ENCODE measurements at regions not wholly inside any gene's neighbourhood (a gene's known extent, or its start where the extent isn't known, plus 50 kb on each side); places are given as distances from the start of the nearest gene placed in this dataset.

DNA sequence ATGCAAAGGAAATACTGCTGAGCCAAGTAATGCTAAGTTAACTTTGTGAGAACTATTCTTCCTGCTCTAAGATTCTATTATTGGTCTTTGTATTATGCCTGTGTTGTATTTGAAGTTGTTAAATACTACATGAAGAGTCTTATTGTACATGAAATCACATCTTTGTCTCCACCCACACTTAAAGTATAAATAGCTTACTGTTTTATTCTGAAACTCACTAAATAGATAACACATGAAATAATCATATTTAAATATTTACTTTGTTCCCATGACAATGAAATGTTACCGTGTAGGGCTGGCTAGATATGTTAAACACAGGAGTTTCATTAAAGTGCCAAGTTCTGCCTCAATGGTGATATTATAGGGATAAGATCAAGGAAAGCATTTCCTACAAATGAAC, 562.1 kb upstream of the ATXN8OS start:
- ATAC-seq (ENCODE audit: insufficient number of reproducible peaks, low FRiP score, low read depth) (no peak), DNase-seq (ENCODE audit: low spot score) (no peak)
- H3K27ac ChIP-seq = no peak overlapping the region
- no peak overlapping the region for H3K4me3 ChIP-seq
- TF ChIP-seq CTCF (IDR thresholded peaks at IDR 0.05) = no peak
- H3K9me3 ChIP-seq = no peaks in the 10 kb centered on the region
- H3K27me3 ChIP-seq (replicated peaks; ENCODE audit: insufficient read depth) = no peaks in the 10 kb centered on the region
- no peaks in the 10 kb centered on the region for H3K36me3 ChIP-seq
- H3K4me1 ChIP-seq (ENCODE audit: control insufficient read depth in 1 of 2, low read depth in 2 of 2) = no peaks in the 10 kb centered on the region

- Histone ChIP-seq H3K27me3 (replicated peaks; ENCODE audit: insufficient read depth) (no peaks in the 10 kb centered on the region), H3K4me1 (ENCODE audit: control insufficient read depth in 1 of 2, low read depth in 2 of 2) (no peaks in the 10 kb centered on the region)
- no peak for DNase-seq (ENCODE audit: low spot score)
Observed at GRCh38 chr13:69524459-69525150, 583.0 kb upstream of the ATXN8OS start.

GRCh38 chr13:69496981-69497380, 610.6 kb upstream of the ATXN8OS start:
- no peak for TF ChIP-seq CTCF (IDR thresholded peaks at IDR 0.05)
- Histone ChIP-seq H3K4me3 (no peak overlapping the region), H3K36me3 (no peaks in the 10 kb centered on the region), H3K27ac (no peak overlapping the region), H3K27me3 (replicated peaks; ENCODE audit: insufficient read depth) (no peaks in the 10 kb centered on the region), H3K4me1 (ENCODE audit: control insufficient read depth in 1 of 2, low read depth in 2 of 2) (no peaks in the 10 kb centered on the region), H3K9me3 (no peaks in the 10 kb centered on the region)
- no peak for ATAC-seq (ENCODE audit: insufficient number of reproducible peaks, low FRiP score, low read depth)
- DNase-seq (ENCODE audit: low spot score) = no peak

More at GRCh38 chr13:69524459-69525150, 583.0 kb upstream of the ATXN8OS start:
- no peak for ATAC-seq (ENCODE audit: insufficient number of reproducible peaks, low FRiP score, low read depth)
- no peaks in the 10 kb centered on the region for H3K36me3 ChIP-seq
- no peaks in the 10 kb centered on the region for H3K9me3 ChIP-seq
- no peak overlapping the region for H3K27ac ChIP-seq
- no peak for TF ChIP-seq CTCF (IDR thresholded peaks at IDR 0.05)
- no peak overlapping the region for H3K4me3 ChIP-seq

DNA sequence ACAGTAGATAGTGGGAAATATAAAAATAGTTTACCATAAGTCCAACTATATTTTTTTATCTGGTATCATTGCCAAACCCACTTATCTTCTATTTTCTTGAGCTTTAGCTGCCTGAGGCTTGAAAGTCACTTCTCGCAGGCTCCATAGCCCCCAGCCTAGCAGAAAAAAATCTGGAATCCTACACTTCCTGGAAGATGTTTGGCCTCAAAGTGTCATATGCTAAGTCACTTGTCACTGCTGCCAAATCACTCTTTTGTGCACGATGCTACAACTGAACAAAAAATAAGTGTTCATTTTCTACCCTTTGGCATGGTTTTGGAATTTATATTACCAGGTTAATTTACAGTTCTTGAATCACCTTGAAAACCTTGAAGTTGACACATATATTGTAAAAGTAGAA, 612.5 kb upstream of the ATXN8OS start:
- Histone ChIP-seq H3K27ac (no peak overlapping the region), H3K9me3 (no peaks in the 10 kb centered on the region), H3K4me1 (ENCODE audit: control insufficient read depth in 1 of 2, low read depth in 2 of 2) (no peaks in the 10 kb centered on the region), H3K27me3 (replicated peaks; ENCODE audit: insufficient read depth) (no peaks in the 10 kb centered on the region), H3K4me3 (no peak overlapping the region), H3K36me3 (no peaks in the 10 kb centered on the region)
- no peak for ATAC-seq (ENCODE audit: insufficient number of reproducible peaks, low FRiP score, low read depth)
- DNase-seq (ENCODE audit: low spot score) = no peak
- no peak for TF ChIP-seq CTCF (IDR thresholded peaks at IDR 0.05)

DNA sequence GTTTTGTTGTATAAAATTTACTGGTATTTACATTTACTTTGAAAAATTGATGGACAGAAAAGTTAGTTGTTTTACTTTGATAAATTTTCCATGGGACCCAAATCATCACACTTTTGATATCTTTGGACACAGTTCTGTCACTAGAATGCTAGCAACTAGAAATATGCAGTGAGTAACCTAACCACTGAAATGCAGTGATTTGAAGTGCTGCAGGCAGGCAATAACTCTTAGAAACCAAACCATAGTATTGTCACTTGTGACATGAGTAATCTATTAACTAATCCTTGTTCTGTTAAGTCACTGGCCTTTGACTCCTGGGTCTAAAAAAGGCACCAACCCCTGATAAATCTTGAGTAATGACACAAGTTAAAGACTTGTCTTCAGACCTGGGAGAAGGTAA, 620.0 kb upstream of the ATXN8OS start:
- TF ChIP-seq CTCF (IDR thresholded peaks at IDR 0.05) = no peak
- DNase-seq (ENCODE audit: low spot score) (no peak), ATAC-seq (ENCODE audit: insufficient number of reproducible peaks, low FRiP score, low read depth) (no peak)
- no peaks in the 10 kb centered on the region for H3K36me3 ChIP-seq
- H3K9me3 ChIP-seq = no peaks in the 10 kb centered on the region
- no peaks in the 10 kb centered on the region for H3K4me1 ChIP-seq (ENCODE audit: control insufficient read depth in 1 of 2, low read depth in 2 of 2)
- H3K27ac ChIP-seq = no peak overlapping the region
- no peaks in the 10 kb centered on the region for H3K27me3 ChIP-seq (replicated peaks; ENCODE audit: insufficient read depth)
- H3K4me3 ChIP-seq = no peak overlapping the region
